NB4 (cell line): ENCODE measurements at regions not wholly inside any gene's neighbourhood (a gene's known extent, or its start where the extent isn't known, plus 50 kb on each side); places are given as distances from the start of the nearest gene placed in this dataset.

Experiments
- CTCF ChIP-seq: IDR thresholded peaks from one replicate; pipeline ENCODE4 v1.5.1; 2012; ENCODE audit warnings: low read depth, low read length
- MAX ChIP-seq: IDR thresholded peaks from 2 replicates; pipeline ENCODE4 v1.6.1; 2011; ENCODE audit warnings: low read depth, low read length
- POLR2A ChIP-seq: IDR thresholded peaks from 2 replicates; pipeline ENCODE4 v1.6.1; 2011; ENCODE audit warnings: mild to moderate bottlenecking; ENCODE audit not compliant: insufficient read length; ENCODE audit errors: extremely low read depth

GRCh38 chr16:86727632-86728031 is 149.3 kb downstream of the FOXL1 start:
- no peak for TF ChIP-seq CTCF
- TF ChIP-seq POLR2A: no peak
- no peak for TF ChIP-seq MAX
